ENCODE measurements at regions not wholly inside any gene's neighbourhood (a gene's known extent, or its start where the extent isn't known, plus 50 kb on each side); places are given as distances from the start of the nearest gene placed in this dataset.
A peak's percentile ranks its signal among the peaks of the same experiment; 100 is the strongest.

DNA sequence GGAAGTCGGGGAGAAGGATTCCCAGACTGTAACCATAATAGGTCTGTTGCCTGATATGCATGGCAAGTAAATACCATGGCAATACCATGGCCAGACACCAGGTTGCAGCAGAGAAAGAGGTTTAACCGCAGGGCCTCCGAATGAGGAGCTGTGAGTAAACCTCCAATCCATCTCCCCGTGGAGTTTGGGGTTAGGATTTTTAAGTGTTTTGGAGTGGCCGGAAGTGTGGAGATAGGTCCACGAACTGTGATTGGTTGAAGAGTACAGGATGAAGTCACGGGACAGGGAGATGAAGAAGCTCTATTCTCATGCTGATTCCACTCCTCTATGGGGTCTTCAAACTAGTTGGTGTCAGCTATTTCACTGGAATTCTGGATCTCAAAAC, 127.9 kb downstream of the ST8SIA2 start:
- TF ChIP-seq, protein P1, sequence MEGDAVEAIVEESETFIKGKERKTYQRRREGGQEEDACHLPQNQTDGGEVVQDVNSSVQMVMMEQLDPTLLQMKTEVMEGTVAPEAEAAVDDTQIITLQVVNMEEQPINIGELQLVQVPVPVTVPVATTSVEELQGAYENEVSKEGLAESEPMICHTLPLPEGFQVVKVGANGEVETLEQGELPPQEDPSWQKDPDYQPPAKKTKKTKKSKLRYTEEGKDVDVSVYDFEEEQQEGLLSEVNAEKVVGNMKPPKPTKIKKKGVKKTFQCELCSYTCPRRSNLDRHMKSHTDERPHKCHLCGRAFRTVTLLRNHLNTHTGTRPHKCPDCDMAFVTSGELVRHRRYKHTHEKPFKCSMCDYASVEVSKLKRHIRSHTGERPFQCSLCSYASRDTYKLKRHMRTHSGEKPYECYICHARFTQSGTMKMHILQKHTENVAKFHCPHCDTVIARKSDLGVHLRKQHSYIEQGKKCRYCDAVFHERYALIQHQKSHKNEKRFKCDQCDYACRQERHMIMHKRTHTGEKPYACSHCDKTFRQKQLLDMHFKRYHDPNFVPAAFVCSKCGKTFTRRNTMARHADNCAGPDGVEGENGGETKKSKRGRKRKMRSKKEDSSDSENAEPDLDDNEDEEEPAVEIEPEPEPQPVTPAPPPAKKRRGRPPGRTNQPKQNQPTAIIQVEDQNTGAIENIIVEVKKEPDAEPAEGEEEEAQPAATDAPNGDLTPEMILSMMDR (IDR thresholded peaks at IDR 0.05; ENCODE audit: low read depth, low read length), result peak; percentile 24; the same call in 1 of the 2 replicates
- H3K4me3 ChIP-seq (ENCODE audit: low read depth, low read length), result no peak overlapping the region

DNA sequence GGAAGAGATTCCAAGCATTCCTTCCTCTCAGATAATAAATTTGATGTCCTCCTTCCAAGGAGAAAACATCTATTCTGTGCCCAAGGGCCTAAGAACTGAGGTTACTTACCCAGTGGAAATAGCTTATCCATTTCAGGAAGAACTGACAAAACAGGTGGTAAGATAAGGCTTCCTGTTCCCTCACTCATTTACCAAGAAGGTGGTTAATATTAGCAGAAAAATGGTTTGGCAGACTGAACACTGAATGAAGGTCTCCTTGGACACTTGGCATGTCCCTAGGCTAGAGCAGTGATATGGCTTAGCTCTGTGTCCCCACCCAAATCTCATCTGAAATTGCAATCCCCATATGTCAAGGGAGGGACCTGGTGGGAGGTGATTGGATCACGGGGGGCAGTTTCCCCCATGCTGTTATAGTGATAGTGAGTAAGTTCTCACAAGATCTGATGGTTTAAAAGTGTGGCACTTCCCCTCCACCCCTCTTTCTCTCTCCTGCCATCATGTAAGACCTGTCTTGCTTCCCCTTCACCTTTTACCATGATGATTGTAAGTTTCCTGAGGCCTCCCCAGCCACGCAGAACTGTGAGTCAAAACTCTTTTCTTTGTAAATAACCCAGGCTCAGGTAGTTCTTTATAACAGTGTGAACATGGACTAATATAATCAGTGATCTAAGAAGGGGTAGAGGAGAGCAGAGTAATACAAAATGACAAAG, 127.4 kb downstream of the ST8SIA2 start:
- H3K4me3 ChIP-seq (ENCODE audit: low read depth, low read length), result no peak overlapping the region
- TF ChIP-seq, protein P1 (IDR thresholded peaks at IDR 0.05; ENCODE audit: low read depth, low read length), result no peak; the same call in 1 of the 2 replicates

DNA sequence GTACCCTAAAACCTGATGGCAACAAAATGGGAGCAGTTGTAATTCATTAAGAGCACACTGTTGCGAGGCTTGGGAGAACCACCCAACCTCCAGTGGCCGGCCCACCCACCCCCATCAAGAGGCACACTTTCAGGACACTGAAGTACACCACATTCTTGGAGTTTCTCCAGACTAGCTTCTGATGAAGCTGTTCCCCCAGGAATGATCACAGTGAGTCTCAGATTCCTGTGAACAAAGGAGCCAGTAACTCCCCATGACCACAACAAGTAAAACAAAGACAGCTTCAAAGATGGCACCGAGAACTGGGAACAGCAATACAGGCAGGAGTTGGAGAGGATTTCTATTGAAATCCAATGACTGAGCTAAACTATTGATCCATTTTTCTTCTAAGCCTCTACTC, 126.0 kb downstream of the ST8SIA2 start:
- TF ChIP-seq, protein P1 (IDR thresholded peaks at IDR 0.05; ENCODE audit: low read depth, low read length), result no peak
- no peak overlapping the region for H3K4me3 ChIP-seq (ENCODE audit: low read depth, low read length)
